IPS-18a (cell line): ENCODE measurements at regions not wholly inside any gene's neighbourhood (a gene's known extent, or its start where the extent isn't known, plus 50 kb on each side); places are given as distances from the start of the nearest gene placed in this dataset.
A peak's percentile ranks its signal among the peaks of the same experiment; 100 is the strongest.

Source experiments
- H3K27ac ChIP-seq: one replicate; pipeline ENCODE4 v1.5.1; 2013; ENCODE audit warnings: low read length
- H3K27me3 ChIP-seq: one replicate; pipeline ENCODE4 v1.6.1; 2013; ENCODE audit warnings: mild to moderate bottlenecking, low read length; ENCODE audit not compliant: control insufficient read depth, insufficient read depth
- H3K36me3 ChIP-seq: one replicate; pipeline ENCODE4 v1.6.1; 2013; ENCODE audit warnings: low read depth, low read length; ENCODE audit not compliant: control insufficient read depth
- H3K4me1 ChIP-seq: one replicate; pipeline ENCODE4 v1.6.1; 2013; ENCODE audit warnings: low read depth, low read length; ENCODE audit not compliant: control insufficient read depth
- H3K4me3 ChIP-seq: one replicate; pipeline ENCODE4 v1.5.1; 2013; ENCODE audit warnings: low read length
- H3K9ac ChIP-seq: one replicate; pipeline ENCODE4 v1.6.1; 2013; ENCODE audit warnings: mild to moderate bottlenecking, low read length, moderate library complexity
- H3K9me3 ChIP-seq: one replicate; pipeline ENCODE4 v1.6.1; 2013; ENCODE audit warnings: low read depth, low read length; ENCODE audit not compliant: control insufficient read depth

DNA sequence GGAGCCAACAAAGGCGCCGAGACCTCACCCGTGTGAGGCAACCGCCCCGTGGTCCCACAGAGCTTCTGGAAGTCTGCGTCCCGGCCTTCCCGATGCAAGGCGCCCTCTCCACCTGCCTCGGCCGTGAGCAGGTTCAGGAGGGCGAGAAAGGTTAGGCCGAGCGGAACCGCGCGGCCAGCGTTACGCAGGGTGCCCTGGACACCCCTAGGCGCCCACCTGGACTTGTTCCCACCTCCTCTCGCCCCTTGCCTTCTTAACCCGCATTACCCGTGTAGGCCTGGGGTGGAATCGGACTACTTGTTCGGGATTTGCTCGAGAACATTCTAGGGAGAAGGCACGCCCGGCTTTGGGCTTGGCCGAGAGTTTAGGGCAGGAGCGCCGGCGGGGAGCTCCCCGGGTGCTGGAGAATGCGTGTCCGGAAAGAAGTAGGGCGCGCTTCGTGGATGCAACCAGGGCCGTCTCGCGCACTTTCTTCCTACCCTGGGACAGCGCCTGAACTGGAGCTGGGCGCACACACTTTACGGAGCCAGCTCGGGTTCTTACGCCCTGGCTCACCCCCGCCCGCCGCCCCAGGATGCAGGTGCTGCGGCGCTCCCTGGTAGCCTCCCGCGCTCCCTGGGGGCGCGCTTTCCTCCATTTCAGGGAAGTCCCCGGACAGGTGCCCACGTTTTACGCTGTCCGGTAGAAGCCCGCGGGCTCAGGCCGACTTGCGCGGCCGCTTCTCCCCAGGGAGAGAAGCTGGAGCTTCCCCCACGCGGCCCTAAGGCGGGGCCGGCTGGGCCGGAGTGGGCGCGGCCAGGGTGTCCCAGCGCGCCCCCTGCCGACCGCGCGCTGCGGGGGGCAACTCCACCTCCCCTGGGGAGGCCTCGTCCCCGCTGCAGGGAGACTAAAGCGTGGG, 74.5 kb downstream of the INSIG1 start:
- H3K27ac ChIP-seq: no peak overlapping the region
- no peaks in the 10 kb centered on the region for H3K9me3 ChIP-seq
- no peak overlapping the region for H3K9ac ChIP-seq
- H3K27me3 ChIP-seq: peaks cover 90% of the 10 kb centered on the region
- peak overlapping the region; percentile 34 for H3K4me3 ChIP-seq
- H3K4me1 ChIP-seq: peaks cover 5% of the 10 kb centered on the region
- no peaks in the 10 kb centered on the region for H3K36me3 ChIP-seq

DNA sequence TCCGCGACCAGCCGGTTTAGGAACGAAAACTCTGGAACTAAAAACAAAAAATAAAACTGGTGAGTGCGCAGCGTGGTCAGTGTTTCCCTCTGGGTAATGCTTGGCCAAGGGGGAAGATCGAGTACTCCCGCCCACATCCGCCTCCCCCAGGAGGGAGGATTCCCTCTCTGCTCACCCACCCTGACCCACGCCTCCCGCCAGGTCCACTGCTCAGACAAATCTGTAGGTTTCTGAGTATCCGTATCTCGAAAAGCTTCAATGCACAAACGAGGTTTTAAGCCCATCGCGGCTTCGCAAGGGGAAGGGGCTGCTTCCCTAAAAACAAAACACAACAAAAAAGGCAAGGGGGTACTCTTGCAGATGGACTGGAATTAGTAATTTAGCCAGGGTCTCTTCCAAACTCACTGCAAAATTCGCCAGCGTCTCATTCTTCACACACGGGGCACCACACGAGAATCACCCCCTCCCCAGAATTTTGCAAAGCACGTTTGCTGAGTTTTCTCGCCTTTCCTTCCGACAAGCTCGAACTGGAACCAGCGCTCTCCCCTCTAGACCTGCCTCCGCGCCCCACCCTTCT, 75.2 kb downstream of the INSIG1 start:
- Histone ChIP-seq H3K9ac (no peak overlapping the region), H3K4me1 (peaks cover 8% of the 10 kb centered on the region), H3K27me3 (peaks cover 97% of the 10 kb centered on the region), H3K9me3 (no peaks in the 10 kb centered on the region), H3K4me3 (no peak overlapping the region), H3K36me3 (no peaks in the 10 kb centered on the region), H3K27ac (no peak overlapping the region)

DNA sequence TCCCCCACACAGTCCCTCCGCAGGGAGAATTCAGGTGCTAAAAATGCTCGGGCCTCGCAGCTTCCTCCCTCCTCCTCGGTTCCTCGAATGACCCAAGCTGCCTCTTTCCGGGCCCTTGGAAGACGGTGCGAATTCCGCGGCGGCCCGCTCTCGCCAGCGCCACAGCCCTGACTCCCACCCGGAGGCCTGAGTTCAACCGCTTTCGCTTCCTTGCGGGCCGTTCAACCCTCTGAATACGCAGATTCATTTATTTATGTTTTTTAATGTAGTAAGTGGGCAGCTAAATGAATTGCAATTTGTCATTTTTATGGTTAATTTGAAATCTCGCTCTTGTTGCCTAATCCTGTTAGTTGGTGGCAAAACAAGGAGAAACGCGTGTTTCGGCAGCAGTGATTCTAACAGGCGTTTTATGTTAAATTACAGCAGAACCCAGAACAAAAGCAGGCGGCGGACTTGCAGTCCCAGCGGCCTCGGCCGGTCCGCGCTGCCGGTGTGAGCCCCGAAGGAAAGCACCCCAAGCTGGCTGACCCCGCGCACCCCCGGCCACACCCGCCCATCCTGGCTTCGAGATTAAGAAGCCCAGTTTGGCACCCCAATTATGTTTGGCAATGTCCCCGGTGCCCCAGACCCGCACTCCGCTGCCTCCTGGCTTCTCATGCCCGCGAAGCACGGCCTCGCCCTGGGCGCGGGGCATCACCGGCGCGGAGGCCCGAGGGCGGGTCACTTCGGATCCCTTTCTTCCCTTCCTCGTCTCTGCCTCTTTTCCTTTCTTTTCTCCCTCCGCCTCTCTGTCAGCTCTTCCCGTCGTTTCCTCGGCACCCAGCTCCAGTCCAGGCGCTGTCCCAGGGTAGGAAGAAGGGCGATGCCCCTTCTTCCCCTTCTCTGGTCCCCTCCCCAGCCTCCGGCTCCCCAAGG, 75.9 kb downstream of the INSIG1 start:
- H3K4me3 ChIP-seq: no peak overlapping the region
- H3K27ac ChIP-seq: no peak overlapping the region
- H3K9me3 ChIP-seq: no peaks in the 10 kb centered on the region
- H3K27me3 ChIP-seq: peaks cover 100% of the 10 kb centered on the region
- no peak overlapping the region for H3K9ac ChIP-seq
- no peaks in the 10 kb centered on the region for H3K36me3 ChIP-seq
- H3K4me1 ChIP-seq: peaks cover 8% of the 10 kb centered on the region

DNA sequence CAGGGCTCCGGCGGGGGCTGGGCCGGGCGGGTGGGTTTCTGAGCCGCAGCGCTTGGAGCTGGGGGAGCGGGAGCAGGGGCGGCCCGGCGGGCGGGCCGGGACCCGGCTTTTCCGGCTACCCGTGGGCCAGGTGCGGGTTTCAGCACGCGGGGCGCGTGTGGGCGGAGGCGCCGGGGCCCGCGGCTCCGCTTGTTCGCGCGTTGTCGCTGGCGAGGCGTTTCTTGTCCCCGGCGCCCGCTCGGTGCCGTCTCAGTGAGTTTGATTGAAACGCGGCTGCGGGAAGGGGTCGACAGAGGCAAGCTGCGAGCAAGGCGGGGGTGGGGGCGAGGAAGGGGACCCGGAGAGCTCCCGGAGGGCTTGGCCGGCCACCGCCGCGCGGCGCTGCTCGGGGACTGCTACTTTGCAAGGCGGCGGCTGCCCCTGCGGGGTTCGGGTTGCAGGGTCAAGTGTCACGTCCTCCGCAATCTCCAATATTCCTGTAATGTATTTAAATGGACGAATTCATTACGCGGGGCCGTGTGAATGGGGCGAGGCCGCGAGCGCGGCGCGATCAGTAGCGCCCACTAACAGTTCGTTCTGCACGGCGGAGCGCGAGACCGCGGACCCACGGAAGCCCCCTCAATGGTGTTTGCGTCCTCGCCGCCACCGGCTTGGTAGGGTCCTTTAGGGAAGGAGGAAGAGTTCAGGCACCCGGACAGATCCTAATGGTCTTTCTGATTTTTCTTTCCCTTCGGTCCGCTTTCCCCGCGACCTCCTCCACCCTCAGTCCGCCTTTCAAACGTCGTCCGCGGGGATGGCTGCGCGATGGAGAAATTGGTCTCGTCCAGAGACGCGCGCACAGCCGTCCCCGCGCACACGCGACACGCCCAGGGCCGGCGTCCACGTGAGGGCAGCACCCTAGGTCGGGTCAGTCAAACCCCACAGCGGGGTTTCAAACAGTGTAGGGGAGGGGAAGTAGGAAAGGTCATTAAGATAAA, 76.9 kb downstream of the INSIG1 start:
- Histone ChIP-seq H3K27me3 (peaks cover 100% of the 10 kb centered on the region), H3K36me3 (no peaks in the 10 kb centered on the region), H3K4me1 (peaks cover 8% of the 10 kb centered on the region), H3K4me3 (no peak overlapping the region), H3K9ac (no peak overlapping the region), H3K9me3 (no peaks in the 10 kb centered on the region), H3K27ac (no peak overlapping the region)

DNA sequence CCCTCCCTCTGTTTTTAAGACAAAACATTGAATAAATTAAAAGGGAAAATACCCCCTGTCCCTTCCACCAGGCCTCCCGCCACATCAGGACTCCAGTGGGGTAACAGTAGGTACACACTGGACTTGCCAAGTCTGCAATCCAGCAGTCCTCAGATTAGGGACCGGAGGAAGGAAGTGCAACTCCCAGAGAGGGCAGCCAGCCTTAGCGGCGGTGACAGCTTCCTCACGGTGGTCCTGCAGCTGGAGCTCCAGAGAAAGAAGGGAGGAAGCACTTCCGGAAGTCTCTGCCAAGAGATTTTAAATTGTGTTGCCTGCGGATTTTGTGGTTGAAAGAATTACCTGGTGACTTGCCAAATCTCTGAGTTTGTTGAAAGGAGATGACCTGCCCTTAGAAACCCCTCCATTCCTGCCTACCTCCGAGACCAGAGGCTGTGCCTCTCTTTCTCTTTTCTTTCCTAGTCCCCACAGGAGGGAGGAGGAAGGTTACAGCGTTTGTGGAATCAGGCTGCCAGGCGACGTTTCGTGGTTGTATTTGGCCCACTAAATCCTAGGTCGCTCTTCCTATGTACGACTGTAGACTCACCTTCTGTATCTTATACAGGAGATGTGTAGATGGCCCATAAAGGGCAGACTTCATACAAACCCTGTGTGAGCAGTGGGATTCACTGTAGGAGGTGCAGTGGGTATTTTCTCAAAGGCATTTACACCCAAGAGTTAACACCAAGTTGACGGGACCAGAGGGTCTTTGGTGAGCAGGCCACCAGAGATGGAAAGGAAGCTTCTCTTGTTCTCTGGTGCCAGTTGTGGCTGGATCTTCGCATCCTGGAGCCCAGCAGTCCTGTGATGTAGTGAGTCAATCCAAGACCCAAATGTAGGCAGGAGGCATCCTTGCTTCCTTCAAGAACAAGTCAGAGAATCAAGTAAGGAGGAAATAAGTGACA, 77.9 kb downstream of the INSIG1 start:
- peaks cover 8% of the 10 kb centered on the region for H3K4me1 ChIP-seq
- H3K9me3 ChIP-seq: no peaks in the 10 kb centered on the region
- no peak overlapping the region for H3K27ac ChIP-seq
- H3K27me3 ChIP-seq: peaks cover 100% of the 10 kb centered on the region
- H3K36me3 ChIP-seq: no peaks in the 10 kb centered on the region
- no peak overlapping the region for H3K9ac ChIP-seq
- no peak overlapping the region for H3K4me3 ChIP-seq

DNA sequence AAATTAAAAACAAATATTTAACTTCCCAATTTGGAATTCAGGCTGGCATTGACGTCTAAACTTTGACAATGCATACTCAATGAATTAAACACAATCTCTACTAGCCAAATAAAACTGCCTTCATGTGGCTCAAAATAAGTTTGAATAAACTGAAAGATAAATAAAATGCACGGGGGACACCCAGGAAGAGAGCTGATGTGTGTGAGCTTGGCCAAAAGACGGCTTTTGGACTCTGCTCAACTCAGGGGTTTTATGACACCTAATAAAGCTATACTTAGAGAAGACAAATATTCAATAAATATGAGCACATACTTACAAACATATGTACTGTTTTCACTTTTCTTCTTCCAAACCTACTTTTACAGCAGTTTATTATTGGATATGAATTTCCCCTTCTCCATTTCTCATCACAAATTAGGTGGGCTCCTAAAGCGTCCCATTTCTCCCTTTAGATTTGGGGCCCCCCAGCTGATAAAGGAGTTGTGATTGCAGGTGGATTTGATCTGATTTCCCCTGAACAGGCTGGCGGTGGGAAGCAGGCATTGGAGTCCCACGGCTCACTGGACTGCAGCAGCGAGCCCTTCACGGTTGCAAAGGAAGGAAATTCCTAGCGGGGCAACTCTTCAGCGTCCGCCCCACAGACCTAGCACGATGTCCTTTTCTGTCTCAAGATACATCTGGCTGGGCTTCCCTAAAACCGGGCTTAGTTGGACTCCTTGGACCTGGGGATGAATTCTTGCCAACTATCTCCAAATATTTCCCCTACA, 79.6 kb downstream of the INSIG1 start:
- Histone ChIP-seq H3K9ac (no peak overlapping the region), H3K36me3 (no peaks in the 10 kb centered on the region), H3K4me3 (no peak overlapping the region), H3K27ac (no peak overlapping the region), H3K4me1 (peaks cover 8% of the 10 kb centered on the region), H3K27me3 (peaks cover 100% of the 10 kb centered on the region), H3K9me3 (no peaks in the 10 kb centered on the region)

DNA sequence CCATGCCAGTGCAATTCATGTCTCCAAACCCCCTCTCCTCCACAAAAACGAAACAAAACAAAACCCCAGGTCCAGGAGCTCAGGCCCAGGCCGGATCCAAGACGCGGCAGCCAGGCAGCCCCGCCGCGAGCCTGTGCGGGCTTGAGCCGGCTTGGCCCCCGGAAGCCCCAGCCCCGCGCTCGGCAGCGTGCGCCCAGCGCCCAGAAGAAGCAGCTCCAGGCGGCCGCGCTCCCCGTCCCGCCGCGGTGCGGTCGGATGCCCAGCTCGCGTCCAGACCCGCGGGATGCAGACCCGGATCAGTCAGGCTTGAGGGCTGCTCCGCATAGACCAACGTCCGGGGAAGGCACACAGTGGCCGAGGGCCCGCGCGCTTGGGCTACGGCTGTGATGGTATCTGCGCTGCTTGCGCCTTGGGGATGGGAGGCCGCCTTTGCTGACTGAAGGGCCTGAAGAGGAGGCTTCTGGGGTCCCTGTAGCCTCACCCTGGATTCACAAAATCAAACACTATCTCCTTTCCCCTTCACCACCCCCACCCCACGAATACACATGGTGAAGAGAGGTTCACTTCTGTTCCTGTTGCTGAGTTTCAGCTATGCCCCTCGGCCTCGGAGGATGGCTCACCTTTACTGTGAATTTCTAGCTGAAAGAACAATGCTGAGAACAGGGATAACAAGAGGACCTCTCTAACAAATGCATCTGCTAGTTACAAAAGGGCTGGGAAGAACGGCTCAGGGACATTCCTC, 79.9 kb upstream of the EN2 start:
- H3K27me3 ChIP-seq: peaks cover 100% of the 10 kb centered on the region
- H3K4me1 ChIP-seq: peaks cover 8% of the 10 kb centered on the region
- H3K9ac ChIP-seq: no peak overlapping the region
- H3K27ac ChIP-seq: no peak overlapping the region
- H3K4me3 ChIP-seq: no peak overlapping the region
- no peaks in the 10 kb centered on the region for H3K9me3 ChIP-seq
- H3K36me3 ChIP-seq: no peaks in the 10 kb centered on the region

DNA sequence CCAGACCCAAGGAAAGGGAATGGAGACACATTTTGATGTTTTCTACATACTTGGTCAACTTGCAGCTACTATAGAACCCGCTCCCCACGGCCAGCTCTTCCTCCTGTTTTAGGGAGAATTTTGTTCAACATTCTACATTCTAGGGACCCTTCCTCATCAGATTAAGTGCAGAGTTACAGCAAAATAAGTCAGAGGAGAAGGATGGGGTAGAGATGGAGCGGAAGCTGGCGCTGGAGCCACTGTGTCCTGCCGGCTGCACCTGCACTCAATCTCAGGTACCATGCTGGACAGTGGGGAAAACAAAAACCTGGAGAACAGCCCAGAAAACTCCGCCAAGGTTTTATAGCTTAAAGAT, 79.4 kb upstream of the EN2 start:
- Histone ChIP-seq H3K9me3 (no peaks in the 10 kb centered on the region), H3K36me3 (no peaks in the 10 kb centered on the region), H3K27me3 (peaks cover 100% of the 10 kb centered on the region), H3K9ac (no peak overlapping the region), H3K4me3 (no peak overlapping the region), H3K4me1 (peaks cover 4% of the 10 kb centered on the region), H3K27ac (no peak overlapping the region)
